Mesenchymal stem cell (in vitro differentiated cells and primary cell): ENCODE measurements at regions not wholly inside any gene's neighbourhood (a gene's known extent, or its start where the extent isn't known, plus 50 kb on each side); places are given as distances from the start of the nearest gene placed in this dataset.

Experiments
- DNase-seq: peaks from one replicate; pipeline ENCODE4 v3.0.0-alpha.2; 2013
- H2AFZ ChIP-seq: one replicate; pipeline ENCODE4 v1.6.1; 2013; ENCODE audit warnings: low read depth, mild to moderate bottlenecking, control low read depth, inconsistent platforms, low read length, moderate library complexity
- H2AK5ac ChIP-seq: 2 replicates; pipeline ENCODE4 v1.6.1; 2013; ENCODE audit warnings: low read length, moderate library complexity, mild to moderate bottlenecking, inconsistent platforms; ENCODE audit not compliant: severe bottlenecking
- H2BK120ac ChIP-seq: one replicate; pipeline ENCODE4 v1.6.1; 2013; ENCODE audit warnings: low read depth, mild to moderate bottlenecking, inconsistent platforms, low read length, moderate library complexity
- H2BK12ac ChIP-seq, 2 experiments: one replicate each; pipeline ENCODE4 v1.6.1; 2013; ENCODE audit warnings: inconsistent platforms in 2 of 2, low read length in 2 of 2, mild to moderate bottlenecking in 2 of 2, moderate library complexity in 2 of 2, control low read depth in 1 of 2
- H2BK15ac ChIP-seq: one replicate; pipeline ENCODE4 v1.6.1; 2013; ENCODE audit warnings: mild to moderate bottlenecking, low read depth, inconsistent platforms; ENCODE audit not compliant: poor library complexity, severe bottlenecking
- H2BK5ac ChIP-seq: 2 replicates; pipeline ENCODE4 v1.6.1; 2013; ENCODE audit warnings: low read depth, mild to moderate bottlenecking, low read length, control low read depth, inconsistent platforms; ENCODE audit not compliant: poor library complexity, severe bottlenecking
- H3K14ac ChIP-seq, 2 experiments: one replicate each; pipeline ENCODE4 v1.6.1; 2013; ENCODE audit warnings: inconsistent platforms in 2 of 2, low read length in 2 of 2, control low read depth in 1 of 2, mild to moderate bottlenecking in 1 of 2, moderate library complexity in 1 of 2
- H3K18ac ChIP-seq, 2 experiments: one replicate each; pipeline ENCODE4 v1.6.1; 2013; ENCODE audit warnings: inconsistent platforms in 2 of 2, low read length in 2 of 2, control low read depth in 1 of 2, low read depth in 1 of 2, mild to moderate bottlenecking in 1 of 2
- H3K23ac ChIP-seq, 2 experiments: one replicate each; pipeline ENCODE4 v1.6.1; 2013; ENCODE audit warnings: inconsistent platforms in 2 of 2, low read length in 2 of 2, mild to moderate bottlenecking in 2 of 2, moderate library complexity in 2 of 2, control low read depth in 1 of 2
- H3K27ac ChIP-seq: 2 replicates; pipeline ENCODE4 v1.5.1; 2013; ENCODE audit warnings: mild to moderate bottlenecking, moderate library complexity, low read length, control low read depth, inconsistent platforms; ENCODE audit not compliant: poor library complexity, severe bottlenecking
- H3K27me3 ChIP-seq, 2 experiments: 2 replicates each; pipeline versions ENCODE4 v1.6.1 to v1.7.0; 2013; ENCODE audit warnings: low read length in 2 of 2, mild to moderate bottlenecking in 2 of 2, moderate library complexity in 2 of 2, control low read depth in 1 of 2, inconsistent platforms in 1 of 2; ENCODE audit not compliant: control insufficient read depth in 1 of 2, insufficient read depth in 1 of 2
- H3K36me3 ChIP-seq, 2 experiments: 2 replicates each; pipeline versions ENCODE4 v1.6.1 to v1.7.0; 2013; ENCODE audit warnings: low read length in 2 of 2, control low read depth in 1 of 2, inconsistent platforms in 1 of 2, low read depth in 1 of 2, mild to moderate bottlenecking in 1 of 2; ENCODE audit not compliant: insufficient read depth in 2 of 2, control insufficient read depth in 1 of 2
- H3K4ac ChIP-seq, 2 experiments: one replicate each; pipeline ENCODE4 v1.6.1; 2013; ENCODE audit warnings: inconsistent platforms in 2 of 2, low read length in 2 of 2, mild to moderate bottlenecking in 2 of 2, moderate library complexity in 2 of 2, control low read depth in 1 of 2, low read depth in 1 of 2
- H3K4me1 ChIP-seq: 2 replicates; pipeline ENCODE4 v1.6.1; 2013; ENCODE audit warnings: low read depth, low read length, control low read depth; ENCODE audit not compliant: control insufficient read depth, insufficient read depth
- H3K4me2 ChIP-seq: 2 replicates; pipeline ENCODE4 v1.6.1; 2013; ENCODE audit warnings: low read length, mild to moderate bottlenecking, inconsistent platforms; ENCODE audit not compliant: poor library complexity, severe bottlenecking
- H3K4me3 ChIP-seq, 2 experiments: 2 replicates each; pipeline versions ENCODE4 v1.5.1 to v1.7.0; 2013; ENCODE audit warnings: low read length in 2 of 2, mild to moderate bottlenecking in 2 of 2, control low read depth in 1 of 2, low read depth in 1 of 2; ENCODE audit not compliant: insufficient read depth in 1 of 2
- H3K79me1 ChIP-seq: replicated peaks from 2 replicates; pipeline ENCODE4 v1.6.1; 2013; ENCODE audit warnings: mild to moderate bottlenecking, control low read depth, low read length, inconsistent platforms; ENCODE audit not compliant: poor library complexity, severe bottlenecking
- H3K9ac ChIP-seq: 2 replicates; pipeline ENCODE4 v1.7.0; 2013; ENCODE audit warnings: mild to moderate bottlenecking, low read length, moderate library complexity
- H3K9me3 ChIP-seq: 2 replicates; pipeline ENCODE4 v1.7.0; 2013; ENCODE audit warnings: mild to moderate bottlenecking, low read length; ENCODE audit not compliant: control insufficient read depth
- H4K8ac ChIP-seq: one replicate; pipeline ENCODE4 v1.6.1; 2013; ENCODE audit warnings: inconsistent platforms, mild to moderate bottlenecking, low read length, moderate library complexity
- H4K91ac ChIP-seq: one replicate; pipeline ENCODE4 v1.6.1; 2013; ENCODE audit warnings: mild to moderate bottlenecking, low read length, inconsistent platforms
- WGBS: methylation state at CpG from one replicate; pipeline ENCODE4 v1.1.7; 2013; ENCODE audit warnings: mixed read lengths; 5-methylcytosine and 5-hydroxymethylcytosine counted together

DNA sequence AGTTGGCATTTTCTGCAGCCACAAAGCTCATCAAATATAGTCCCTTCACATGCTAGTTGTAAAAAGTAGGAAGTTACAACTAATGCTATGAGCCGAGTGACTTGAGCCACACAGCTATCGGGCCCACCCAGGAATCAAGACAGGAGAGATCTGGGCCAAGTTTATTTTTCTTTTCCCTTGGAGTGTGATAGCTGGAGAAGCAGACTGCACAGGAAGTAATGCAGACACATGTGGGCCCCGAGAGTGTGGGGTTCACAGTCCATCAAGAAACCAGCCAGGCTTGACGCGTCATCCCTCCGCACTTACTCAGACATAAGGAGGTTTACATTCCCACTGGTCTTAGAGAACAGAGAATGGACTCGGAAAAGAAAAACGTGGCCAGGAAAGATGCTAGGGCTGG lies 403.1 kb upstream of the CDH11 start:
- Histone ChIP-seq H3K14ac (no peak overlapping the region), H3K9ac (peak overlapping the region; percentile 7), H2AK5ac (no peak overlapping the region), H3K4me1 (peaks cover 2% of the 10 kb centered on the region), H4K8ac (peak overlapping the region; percentile 2), H3K4me3 (no peak overlapping the region), H3K79me1 (no peaks in the 10 kb centered on the region), H3K4me2 (no peak overlapping the region), H4K91ac (no peak overlapping the region), H2BK120ac (no peak overlapping the region), H3K23ac (no peak overlapping the region), H2BK5ac (no peak overlapping the region), H3K4ac (peak overlapping the region in 1 of 2 experiments; percentile 24), H3K36me3 (no peaks in the 10 kb centered on the region), H2BK12ac (peak overlapping the region; percentile 23 to 57), H3K27ac (peak overlapping the region; percentile 13), H2AFZ (no peak overlapping the region), H3K9me3 (peaks cover 8% of the 10 kb centered on the region), H3K27me3 (no peaks in the 10 kb centered on the region), H3K18ac (no peak overlapping the region), H2BK15ac (no peak overlapping the region)
- DNase-seq, result peak; percentile 94
- WGBS, result 29% methylated on average over 5 of the region's 8 CpGs

DNA sequence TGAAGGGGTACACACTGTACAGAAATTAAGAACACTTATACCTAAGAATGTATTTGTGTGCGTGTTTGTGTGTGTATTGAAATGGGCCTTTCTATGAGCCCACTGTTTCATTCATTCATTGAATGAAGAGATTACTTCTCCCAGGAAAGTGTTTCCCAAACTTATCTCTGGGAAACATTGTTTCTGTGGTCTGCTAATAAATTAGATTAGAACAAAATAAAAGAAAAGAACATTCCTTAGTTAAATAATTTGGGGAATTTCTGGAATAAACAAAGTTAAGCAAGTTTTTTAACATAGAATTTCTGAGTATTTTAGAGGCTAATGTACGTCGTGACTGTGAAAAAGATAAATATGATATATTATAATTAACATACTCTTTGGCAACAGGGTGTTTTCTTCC lies 402.4 kb upstream of the CDH11 start:
- H3K23ac ChIP-seq, result no peak overlapping the region
- no peak overlapping the region for H4K8ac ChIP-seq
- no peak overlapping the region for H3K9ac ChIP-seq
- H2AK5ac ChIP-seq, result no peak overlapping the region
- H3K27me3 ChIP-seq, result no peaks in the 10 kb centered on the region
- H3K36me3 ChIP-seq, result no peaks in the 10 kb centered on the region
- no peak overlapping the region for H2AFZ ChIP-seq
- H3K4ac ChIP-seq, result no peak overlapping the region
- H2BK120ac ChIP-seq, result no peak overlapping the region
- H3K18ac ChIP-seq, result no peak overlapping the region
- no peaks in the 10 kb centered on the region for H3K79me1 ChIP-seq
- no peak overlapping the region for H3K14ac ChIP-seq
- DNase-seq, result no peak
- no peak overlapping the region for H2BK12ac ChIP-seq
- no peak overlapping the region for H3K4me3 ChIP-seq
- H2BK15ac ChIP-seq, result no peak overlapping the region
- H3K4me2 ChIP-seq, result no peak overlapping the region
- H3K4me1 ChIP-seq, result peaks cover 2% of the 10 kb centered on the region
- no peak overlapping the region for H3K27ac ChIP-seq
- WGBS, result no CpG with 5 or more reads among the region's 3 CpGs
- peaks cover 8% of the 10 kb centered on the region for H3K9me3 ChIP-seq
- H2BK5ac ChIP-seq, result no peak overlapping the region
- no peak overlapping the region for H4K91ac ChIP-seq

DNA sequence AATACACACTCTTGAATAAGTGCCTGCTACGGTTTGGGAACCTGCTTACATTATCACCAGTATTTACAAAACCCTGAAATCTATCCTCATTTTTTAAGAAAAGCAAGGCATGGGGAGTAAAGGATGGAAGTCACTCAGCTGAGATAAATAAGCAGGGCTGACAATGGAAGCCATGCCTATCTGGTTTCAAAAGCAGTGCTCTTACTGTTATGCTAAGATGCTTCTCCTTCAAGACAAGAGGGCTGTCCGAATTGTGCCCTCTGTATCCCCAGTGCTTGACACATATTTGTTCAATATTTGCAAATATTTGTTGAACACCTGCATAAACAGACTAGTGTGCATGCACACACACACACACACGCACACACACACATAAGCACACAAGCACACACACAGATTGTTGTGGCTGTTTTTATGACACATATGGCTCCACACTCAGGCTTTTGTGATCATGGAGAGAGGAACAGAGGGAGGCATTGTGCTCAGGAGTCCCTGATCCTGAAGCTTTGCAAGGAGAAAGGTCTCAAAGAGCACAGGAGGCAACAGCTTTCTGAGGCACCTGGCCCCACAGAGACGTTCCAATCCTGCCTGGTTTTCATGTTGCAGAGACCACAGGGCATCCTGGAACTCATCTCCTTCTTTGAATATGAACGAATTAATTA lies 401.6 kb upstream of the CDH11 start:
- no peak overlapping the region for H3K14ac ChIP-seq
- no peak overlapping the region for H3K4me3 ChIP-seq
- H2BK120ac ChIP-seq, result no peak overlapping the region
- no peak overlapping the region for H4K91ac ChIP-seq
- H3K36me3 ChIP-seq, result no peaks in the 10 kb centered on the region
- peak overlapping the region in 1 of 2 experiments; percentile 48 for H3K23ac ChIP-seq
- H3K4me2 ChIP-seq, result no peak overlapping the region
- no peak overlapping the region for H2BK15ac ChIP-seq
- H2BK5ac ChIP-seq, result no peak overlapping the region
- H3K27ac ChIP-seq, result no peak overlapping the region
- H3K4me1 ChIP-seq, result peaks cover 2% of the 10 kb centered on the region
- no peak overlapping the region for H3K9ac ChIP-seq
- peak overlapping the region in 1 of 2 experiments; percentile 37 for H2BK12ac ChIP-seq
- H3K9me3 ChIP-seq, result peaks cover 8% of the 10 kb centered on the region
- no peak for DNase-seq
- no peak overlapping the region for H2AFZ ChIP-seq
- no peaks in the 10 kb centered on the region for H3K79me1 ChIP-seq
- peak overlapping the region in 1 of 2 experiments; percentile 5 for H3K18ac ChIP-seq
- H3K27me3 ChIP-seq, result no peaks in the 10 kb centered on the region
- WGBS, result 80% methylated on average over 4 of the region's 5 CpGs
- peak overlapping the region in 1 of 2 experiments; percentile 31 for H3K4ac ChIP-seq
- no peak overlapping the region for H4K8ac ChIP-seq
- H2AK5ac ChIP-seq, result no peak overlapping the region

DNA sequence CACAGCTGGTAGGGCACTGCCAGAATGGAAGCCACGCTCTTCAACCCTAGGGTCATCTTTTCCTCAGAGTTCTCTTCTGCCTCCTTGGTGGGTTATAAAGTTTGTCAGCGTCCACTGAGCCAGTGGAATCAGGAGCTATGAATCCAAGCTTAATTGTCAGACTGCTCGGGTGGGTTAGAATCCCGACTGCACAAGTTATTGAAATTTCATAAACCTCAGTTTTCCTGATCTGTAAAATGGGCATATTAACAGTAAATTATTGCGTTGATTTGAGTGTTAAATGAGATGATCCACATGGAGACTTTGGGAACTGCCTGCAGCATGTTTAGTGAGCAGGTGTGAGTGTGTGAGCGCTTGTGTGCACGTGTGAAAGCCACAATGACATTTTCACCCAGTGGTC lies 400.5 kb upstream of the CDH11 start:
- Histone ChIP-seq H2AFZ (no peak overlapping the region), H3K23ac (no peak overlapping the region), H2BK15ac (no peak overlapping the region), H3K4ac (no peak overlapping the region), H3K79me1 (no peaks in the 10 kb centered on the region), H3K4me2 (no peak overlapping the region), H4K91ac (no peak overlapping the region), H2BK5ac (no peak overlapping the region), H3K18ac (no peak overlapping the region), H3K9ac (no peak overlapping the region), H3K4me3 (no peak overlapping the region), H2BK12ac (peak overlapping the region in 1 of 2 experiments; percentile 40), H3K27ac (no peak overlapping the region), H3K14ac (no peak overlapping the region), H2BK120ac (no peak overlapping the region), H3K36me3 (no peaks in the 10 kb centered on the region), H3K4me1 (peaks cover 2% of the 10 kb centered on the region), H3K9me3 (peaks cover 6% of the 10 kb centered on the region), H2AK5ac (no peak overlapping the region), H3K27me3 (no peaks in the 10 kb centered on the region), H4K8ac (no peak overlapping the region)
- 94% methylated on average over 7 of the region's 7 CpGs for WGBS
- no peak for DNase-seq
